SK-N-SH treated with all-trans-retinoic acid at 6 μM for 48 hours (cell line): ENCODE measurements at regions not wholly inside any gene's neighbourhood (a gene's known extent, or its start where the extent isn't known, plus 50 kb on each side); places are given as distances from the start of the nearest gene placed in this dataset.

Experiments used
- ZFP3 ChIP-seq: fragments of 250-450 bp; sonication (Bioruptor Pico); IDR thresholded peaks from 2 replicates; pipeline ENCODE4 v1.5.0; 2020; ENCODE audit warnings: mild to moderate bottlenecking, moderate library complexity
- ZFP30 ChIP-seq: fragments of 450-650 bp; formaldehyde crosslinking; IDR thresholded peaks from 2 replicates; pipeline ENCODE4 v1.5.0; 2022; ENCODE audit warnings: mild to moderate bottlenecking, moderate library complexity

GRCh38 chr3:24722087-24722486 is 227.4 kb upstream of the THRB start:
- TF ChIP-seq ZFP3 (CRISPR knock-in tag) (no peak), ZFP30 (no peak)
